GM12891 (cell line): ENCODE measurements at regions not wholly inside any gene's neighbourhood (a gene's known extent, or its start where the extent isn't known, plus 50 kb on each side); places are given as distances from the start of the nearest gene placed in this dataset.

ENCODE experiments used
- DNase-seq: peaks from one replicate; pipeline ENCODE4 v3.0.0; 2011; ENCODE audit warnings: low spot score; ENCODE audit not compliant: insufficient read length
- FAIRE-seq: peaks from 2 replicates; lab custom pipeline; 2011; peaks lifted over from hg19 to GRCh38; lab: Jason Lieb, UNC
- PAX5 ChIP-seq: IDR thresholded peaks from 2 replicates; pipeline ENCODE4 v1.6.1; 2011; ENCODE audit warnings: low read length, moderate library complexity, mild to moderate bottlenecking; ENCODE audit not compliant: insufficient read depth, severe bottlenecking
- POLR2A ChIP-seq: IDR thresholded peaks from 2 replicates; pipeline ENCODE4 v1.6.1; 2011; ENCODE audit warnings: low read depth, low read length, control low read depth
- POLR2AphosphoS5 ChIP-seq: IDR thresholded peaks from 2 replicates; pipeline ENCODE4 v1.6.1; 2011; ENCODE audit warnings: low read depth, low read length, control low read depth
- POU2F2 ChIP-seq: IDR thresholded peaks from 2 replicates; pipeline ENCODE4 v1.6.1; 2011; ENCODE audit warnings: low read depth, mild to moderate bottlenecking, control low read depth, low read length, moderate library complexity
- SPI1 ChIP-seq: IDR thresholded peaks from 2 replicates; pipeline ENCODE4 v1.6.1; 2011; ENCODE audit warnings: low read depth, low read length, control low read depth
- TAF1 ChIP-seq: IDR thresholded peaks from 2 replicates; pipeline ENCODE4 v1.6.1; 2011; ENCODE audit warnings: low read depth, low read length, control low read depth

DNA sequence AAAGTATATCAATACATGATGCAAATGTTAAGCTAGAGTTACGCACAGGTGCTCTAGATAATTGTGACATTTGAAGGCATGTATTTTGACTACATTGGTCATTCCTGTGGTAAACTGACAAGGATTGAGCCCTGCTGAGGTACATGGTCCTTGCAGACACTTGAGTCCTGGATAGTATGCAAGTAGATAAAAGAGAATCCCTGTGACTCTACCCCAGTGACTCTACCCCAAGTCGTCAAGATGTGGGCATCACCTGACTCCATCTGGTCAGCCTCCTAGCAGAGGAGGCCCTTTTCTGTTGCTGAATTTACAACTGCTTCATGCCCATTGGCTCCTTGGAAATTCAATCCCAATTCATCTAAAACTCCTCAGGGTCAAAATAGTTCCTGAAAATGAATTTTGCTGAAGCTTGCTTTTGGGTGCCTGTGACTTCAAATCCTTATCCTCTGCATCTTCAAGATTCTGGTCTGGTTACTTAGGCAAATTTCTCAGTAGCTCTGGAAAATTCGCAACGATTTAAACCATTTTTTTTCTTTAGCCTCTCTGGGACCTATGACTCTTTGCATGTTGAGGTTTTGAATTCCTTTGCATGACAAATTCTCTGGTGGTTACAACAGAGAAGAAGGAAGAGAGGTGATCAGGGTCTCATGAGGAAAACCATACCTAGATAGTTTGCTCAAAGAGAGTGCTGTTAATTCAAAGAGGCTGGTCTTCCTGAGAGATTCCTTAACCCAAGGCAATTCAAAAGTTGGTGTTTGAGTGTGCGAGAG lies 422.1 kb downstream of the FGF9 start:
- no peak for DNase-seq
- FAIRE-seq: no peak

DNA sequence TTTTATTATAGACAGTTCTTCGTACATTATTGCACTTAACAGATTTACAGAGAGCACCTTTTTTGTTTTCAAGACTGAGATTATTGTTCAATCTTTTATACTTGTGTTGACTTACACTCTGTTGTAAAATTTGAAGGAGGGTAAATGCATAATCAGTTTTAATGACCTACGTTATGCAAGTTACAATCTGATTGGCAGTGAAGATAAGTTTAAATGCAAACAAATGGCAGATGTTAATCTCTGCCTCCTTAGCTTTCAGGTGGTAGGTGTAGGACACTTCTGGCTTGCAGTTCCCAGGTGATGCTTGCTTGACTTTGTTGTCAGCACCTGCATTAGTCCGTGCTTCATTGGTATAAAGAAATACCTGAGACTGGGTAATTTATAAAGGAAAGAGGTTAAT lies 424.9 kb downstream of the FGF9 start:
- FAIRE-seq (no peak), DNase-seq (no peak)
- TF ChIP-seq PAX5 (no peak), POLR2A (no peak), POLR2AphosphoS5 (no peak), TAF1 (no peak), SPI1 (no peak), POU2F2 (no peak)

More for the DNA sequence above, 422.1 kb downstream of the FGF9 start:
- no peak for TF ChIP-seq POLR2AphosphoS5
- no peak for TF ChIP-seq PAX5
- no peak for TF ChIP-seq TAF1
- no peak for TF ChIP-seq POU2F2
- TF ChIP-seq SPI1: no peak
- TF ChIP-seq POLR2A: no peak

DNA sequence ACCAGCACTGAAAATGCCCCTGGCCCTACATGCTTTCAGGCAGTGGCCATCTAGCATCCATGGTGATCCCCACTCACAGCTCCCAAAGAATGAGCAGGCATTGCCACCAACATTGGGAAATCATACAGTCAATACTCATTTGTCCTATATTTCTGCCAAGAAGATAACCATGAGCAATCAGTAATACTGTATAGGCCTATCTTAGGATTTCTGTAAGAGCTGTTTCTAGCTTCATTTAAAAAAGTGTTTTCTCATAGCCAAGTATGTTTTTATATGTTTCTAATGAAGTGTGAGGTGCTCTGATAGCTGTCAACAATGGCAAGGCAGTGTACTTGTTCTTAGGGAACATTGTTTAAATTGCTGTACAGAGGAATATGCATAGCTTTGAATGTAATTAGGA lies 428.7 kb downstream of the FGF9 start:
- TF ChIP-seq POLR2A: no peak
- TF ChIP-seq PAX5: no peak
- no peak for TF ChIP-seq TAF1
- no peak for TF ChIP-seq POU2F2
- TF ChIP-seq SPI1: no peak
- TF ChIP-seq POLR2AphosphoS5: no peak
- no peak for FAIRE-seq
- DNase-seq: no peak

DNA sequence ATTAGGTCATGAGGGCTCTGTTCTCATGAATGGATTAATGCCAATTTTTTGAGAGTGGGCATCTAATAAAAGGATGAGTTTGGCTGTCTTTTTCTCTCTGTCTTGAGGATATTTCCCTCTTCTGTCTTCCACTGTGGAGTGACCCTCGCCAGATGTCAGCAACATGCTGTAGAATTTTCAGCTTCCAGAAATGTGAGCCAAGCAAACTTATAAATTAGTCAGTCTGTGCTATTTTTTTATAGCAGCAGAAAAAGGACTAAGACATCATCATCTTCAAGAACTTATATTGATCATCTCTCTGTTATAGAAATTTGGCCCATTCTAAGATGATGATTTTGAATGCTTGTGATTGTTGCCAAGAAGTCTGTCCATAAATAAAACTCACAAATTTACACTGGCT lies 431.4 kb downstream of the FGF9 start:
- no peak for FAIRE-seq
- no peak for DNase-seq
- TF ChIP-seq TAF1 (no peak), POLR2A (no peak), PAX5 (no peak), POU2F2 (no peak), SPI1 (no peak), POLR2AphosphoS5 (no peak)

DNA sequence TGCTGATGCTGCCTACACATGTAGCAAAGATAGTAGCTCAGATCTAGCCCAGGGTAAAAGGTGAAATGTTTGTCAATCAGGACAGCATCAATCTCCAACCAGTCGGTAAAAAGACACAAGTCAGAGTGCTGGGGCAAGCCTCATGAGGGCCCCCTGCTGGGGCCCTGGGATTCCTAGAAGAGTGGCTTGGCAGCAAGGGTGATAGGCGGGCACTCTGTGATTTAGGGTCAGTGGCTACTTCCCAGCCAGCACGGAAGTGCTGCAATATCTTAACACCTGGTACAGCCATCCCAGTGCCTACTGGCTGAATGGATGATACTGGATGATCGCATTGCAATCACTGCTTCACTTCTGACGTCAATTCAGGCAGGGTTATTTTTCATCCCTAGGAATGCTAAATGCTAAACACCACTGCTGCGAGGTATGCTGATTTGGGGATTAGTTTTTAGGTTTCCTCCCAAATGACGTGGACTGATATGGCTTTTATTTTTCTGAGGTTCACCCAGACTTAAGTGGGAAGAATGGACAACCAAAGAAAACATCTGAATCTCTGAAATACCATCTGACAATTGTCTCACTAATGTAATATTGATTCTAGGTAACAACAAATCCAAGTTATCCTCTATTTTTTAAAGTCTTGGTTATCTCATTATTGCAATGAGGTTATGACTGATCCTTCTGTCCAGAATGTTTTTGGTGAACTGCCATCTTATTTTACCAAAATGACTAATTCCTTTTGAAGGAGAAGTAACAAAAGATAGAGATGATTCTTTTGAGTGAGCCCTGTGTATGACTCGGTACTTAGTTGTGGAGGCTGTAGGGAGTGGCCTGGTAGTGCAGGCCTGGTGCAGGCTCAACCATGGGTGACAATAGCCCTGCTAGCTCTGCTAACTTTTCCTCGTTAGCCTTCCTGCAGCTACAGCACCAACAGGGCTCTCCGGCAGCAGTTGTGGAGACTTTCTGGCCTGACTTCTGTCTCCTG lies 432.5 kb downstream of the FGF9 start:
- FAIRE-seq (no peak), DNase-seq (no peak)
- no peak for TF ChIP-seq PAX5
- no peak for TF ChIP-seq POLR2A
- TF ChIP-seq SPI1: no peak
- no peak for TF ChIP-seq POU2F2

DNA sequence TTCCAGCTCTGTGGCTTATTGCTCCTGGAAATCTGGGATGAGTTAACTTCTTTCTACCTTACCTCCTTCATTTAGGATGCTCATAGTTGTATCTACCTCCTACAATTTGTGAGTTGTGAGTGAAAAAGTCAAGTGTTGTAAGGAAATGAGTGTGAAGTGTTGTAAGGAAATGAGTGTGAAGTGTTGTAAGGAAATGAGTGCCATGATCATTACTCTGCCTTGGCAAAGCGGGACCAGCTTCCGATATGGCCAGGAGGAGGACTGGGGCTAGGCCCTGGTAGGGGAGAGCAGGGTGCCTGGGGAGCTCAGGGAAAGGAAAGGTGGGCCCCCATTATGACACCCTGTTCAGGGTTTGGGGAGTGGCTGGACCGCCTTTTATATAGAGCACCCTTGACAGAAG lies 435.2 kb downstream of the FGF9 start:
- FAIRE-seq: no peak
- no peak for TF ChIP-seq POLR2AphosphoS5
- TF ChIP-seq TAF1: no peak
- TF ChIP-seq PAX5: no peak
- no peak for TF ChIP-seq SPI1
- TF ChIP-seq POU2F2: no peak
- no peak for TF ChIP-seq POLR2A
- no peak for DNase-seq

DNA sequence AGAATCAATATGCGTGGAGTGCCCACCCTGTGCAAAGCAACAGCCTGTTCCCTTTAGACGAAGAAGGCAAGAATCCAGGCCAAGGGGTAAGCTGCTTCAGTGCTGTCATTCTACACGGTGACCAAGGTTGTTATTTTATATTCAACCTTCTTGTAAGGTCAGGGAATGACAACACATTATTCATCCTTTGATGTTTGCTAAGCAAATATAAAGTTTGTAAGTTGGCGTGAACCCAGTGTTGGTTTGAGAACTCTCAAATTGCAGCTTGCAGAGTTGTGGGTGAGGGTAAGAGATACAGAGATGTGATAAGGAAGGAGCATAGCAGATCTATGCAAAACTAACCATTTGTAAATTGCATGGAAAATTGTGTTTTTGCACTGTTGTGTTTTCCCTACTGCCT lies 436.7 kb downstream of the FGF9 start:
- TF ChIP-seq POLR2A (no peak), POU2F2 (no peak), TAF1 (no peak)
- DNase-seq (no peak), FAIRE-seq (no peak)

DNA sequence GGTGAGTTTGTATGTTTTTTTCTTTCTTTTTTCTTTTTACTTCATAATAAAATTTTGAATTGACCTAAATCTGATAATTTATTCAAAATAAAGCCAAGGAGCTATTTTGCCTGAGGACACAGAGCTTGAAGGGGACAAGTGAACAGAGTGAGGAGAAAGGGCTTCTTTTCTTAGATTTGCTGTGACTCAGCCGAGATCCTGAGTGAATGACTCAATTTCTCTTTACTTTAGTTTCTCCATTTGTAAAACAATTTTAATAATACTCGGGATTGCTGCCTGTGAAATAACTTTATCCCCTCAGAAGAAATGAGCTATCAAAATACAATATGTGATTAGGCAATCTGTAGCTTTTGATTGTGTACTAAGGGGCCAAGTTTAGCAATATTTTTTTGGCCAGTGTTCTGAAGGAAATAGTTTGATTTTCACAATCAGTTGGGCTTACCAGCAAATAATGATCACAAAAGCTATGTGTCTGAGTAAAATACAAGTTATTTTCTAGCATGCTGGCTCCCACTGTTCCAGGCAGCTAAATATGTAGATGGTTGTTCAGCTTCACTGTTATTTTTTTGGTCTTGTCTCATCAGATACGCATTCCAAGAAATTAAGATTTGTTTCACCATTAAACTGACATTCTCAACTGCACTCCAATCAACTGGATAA lies 437.5 kb downstream of the FGF9 start:
- TF ChIP-seq POU2F2 (no peak), POLR2A (no peak), POLR2AphosphoS5 (no peak), SPI1 (no peak)
- FAIRE-seq (no peak), DNase-seq (no peak)

DNA sequence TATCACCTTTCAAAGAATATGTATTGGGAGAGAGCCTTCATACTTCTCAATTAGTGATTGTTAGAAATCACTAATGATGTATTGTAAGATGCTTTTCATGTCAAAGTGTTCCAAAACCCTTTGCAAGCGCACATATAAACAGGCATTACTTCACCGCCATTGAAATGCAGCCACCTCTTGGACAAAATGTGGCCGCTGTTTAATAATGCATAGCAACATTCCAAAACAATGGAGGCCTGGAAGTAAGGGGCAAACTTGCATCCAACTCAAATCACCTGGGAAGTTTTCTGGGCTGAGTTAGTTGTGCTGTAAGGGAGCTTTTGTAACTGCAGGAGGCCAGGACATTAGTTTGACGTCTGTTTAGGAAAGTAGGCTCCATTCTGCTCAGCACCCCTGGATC lies 438.1 kb downstream of the FGF9 start:
- no peak for FAIRE-seq

More for the DNA sequence above, 438.1 kb downstream of the FGF9 start:
- TF ChIP-seq PAX5 (no peak), SPI1 (no peak), POU2F2 (no peak), POLR2A (no peak), POLR2AphosphoS5 (no peak), TAF1 (no peak)
- DNase-seq: no peak
